GM23248 (cell line): ENCODE measurements at regions not wholly inside any gene's neighbourhood (a gene's known extent, or its start where the extent isn't known, plus 50 kb on each side); places are given as distances from the start of the nearest gene placed in this dataset.

ENCODE experiments used
- DNase-seq: peaks from one replicate; pipeline ENCODE4 v3.0.0-alpha.2; 2015
- H2AFZ ChIP-seq: fragments of 200-600 bp; sonication (generic); 2 replicates; pipeline ENCODE4 v1.6.1; 2016; ENCODE audit warnings: antibody characterized with exemption
- H3F3A ChIP-seq: fragments of 200-600 bp; sonication (generic); 2 replicates; pipeline ENCODE4 v1.6.1; 2016; ENCODE audit warnings: mild to moderate bottlenecking, antibody characterized with exemption, mixed run types; ENCODE audit not compliant: insufficient read depth
- H3K27ac ChIP-seq: fragments of 200-600 bp; sonication (generic); 2 replicates; pipeline ENCODE4 v1.5.1; 2016; ENCODE audit warnings: mild to moderate bottlenecking
- H3K27me3 ChIP-seq: fragments of 200-600 bp; sonication (generic); replicated peaks from 2 replicates; pipeline ENCODE4 v1.6.1; 2016; ENCODE audit warnings: mild to moderate bottlenecking; ENCODE audit not compliant: insufficient read depth
- H3K36me3 ChIP-seq: fragments of 200-600 bp; sonication (generic); 2 replicates; pipeline ENCODE4 v1.6.1; 2016; ENCODE audit warnings: low read depth, mild to moderate bottlenecking
- H3K4me1 ChIP-seq: fragments of 200-600 bp; sonication (generic); 2 replicates; pipeline ENCODE4 v1.6.1; 2016; ENCODE audit warnings: mild to moderate bottlenecking; ENCODE audit not compliant: insufficient read depth
- H3K4me2 ChIP-seq: fragments of 200-600 bp; sonication (generic); one replicate; pipeline ENCODE4 v1.6.1; 2016; ENCODE audit warnings: mild to moderate bottlenecking; ENCODE audit not compliant: unreplicated experiment
- H3K4me3 ChIP-seq: fragments of 200-600 bp; sonication (generic); 2 replicates; pipeline ENCODE4 v1.5.1; 2016; ENCODE audit warnings: mild to moderate bottlenecking
- H3K79me2 ChIP-seq: fragments of 200-600 bp; sonication (generic); 2 replicates; pipeline ENCODE4 v1.6.1; 2016; ENCODE audit warnings: mild to moderate bottlenecking; ENCODE audit not compliant: insufficient read depth
- H3K9ac ChIP-seq: fragments of 200-600 bp; sonication (generic); 2 replicates; pipeline ENCODE4 v1.6.1; 2016; ENCODE audit warnings: mild to moderate bottlenecking
- H3K9me2 ChIP-seq: fragments of 200-600 bp; sonication (generic); 2 replicates; pipeline ENCODE4 v1.6.1; 2016; ENCODE audit warnings: mixed run types, mild to moderate bottlenecking, moderate library complexity; ENCODE audit not compliant: insufficient read depth
- H3K9me3 ChIP-seq: fragments of 200-600 bp; sonication (generic); one replicate; pipeline ENCODE4 v1.6.1; 2017; ENCODE audit warnings: low read depth
- H4K20me1 ChIP-seq: fragments of 200-600 bp; sonication (generic); 2 replicates; pipeline ENCODE4 v1.6.0; 2016; ENCODE audit not compliant: insufficient read depth
- EZH2 ChIP-seq: fragments of 200-600 bp; sonication (generic); IDR thresholded peaks from 2 replicates; pipeline ENCODE4 v1.6.1; 2018; ENCODE audit warnings: antibody characterized with exemption, mild to moderate bottlenecking; ENCODE audit not compliant: insufficient read depth, poor library complexity, severe bottlenecking
- EZH2phosphoT487 ChIP-seq: fragments of 200-600 bp; sonication (generic); IDR thresholded peaks from 2 replicates; pipeline ENCODE4 v1.6.1; 2018; ENCODE audit warnings: antibody characterized with exemption, moderate library complexity, mild to moderate bottlenecking, low read depth; ENCODE audit not compliant: insufficient read depth
- WGBS, 2 experiments: methylation state at CpG; one replicate each; pipeline ENCODE4 v1.1.6; 2015 to 2017; ENCODE audit warnings: low lambda C conversion rate in 2 of 2, low coverage in 1 of 2; ENCODE audit errors: missing lambda C conversion rate in 2 of 2; 5-methylcytosine and 5-hydroxymethylcytosine counted together
- in situ Hi-C: fragments of 300-500 bp; cut with MboI; formaldehyde crosslinking; loops from 2 replicates; pipeline ENCODE4 v1.15.0; 2020

GRCh38 chr9:85199866-85200495 lies 530.5 kb downstream of the NTRK2 start:
- in situ Hi-C loops, result no loop called here

GRCh38 chr9:85192750-85193149 lies 523.2 kb downstream of the NTRK2 start:
- Histone ChIP-seq H3K9ac (no peak overlapping the region), H3K79me2 (no peaks in the 10 kb centered on the region), H3K4me2 (no peak overlapping the region), H4K20me1 (no peaks in the 10 kb centered on the region), H3K4me3 (no peak overlapping the region), H3K36me3 (no peaks in the 10 kb centered on the region), H3K9me3 (no peaks in the 10 kb centered on the region), H3K9me2 (no peaks in the 10 kb centered on the region), H3K27me3 (no peaks in the 10 kb centered on the region), H2AFZ (no peak overlapping the region), H3F3A (no peaks in the 10 kb centered on the region), H3K4me1 (no peaks in the 10 kb centered on the region), H3K27ac (no peak overlapping the region)
- TF ChIP-seq EZH2 (no peak), EZH2phosphoT487 (no peak)
- in situ Hi-C loops, result no loop called here
- DNase-seq, result no peak
- 51 to 55% methylated on average over 4 of the region's 4 CpGs for WGBS, 2 experiments

More at GRCh38 chr9:85199866-85200495, 530.5 kb downstream of the NTRK2 start:
- Histone ChIP-seq H3K27ac (no peak overlapping the region), H2AFZ (no peak overlapping the region), H3K4me2 (no peak overlapping the region), H3F3A (no peaks in the 10 kb centered on the region), H3K4me3 (no peak overlapping the region), H3K27me3 (no peaks in the 10 kb centered on the region; the same call in 1 of the 2 replicates), H3K36me3 (no peaks in the 10 kb centered on the region), H3K4me1 (no peaks in the 10 kb centered on the region), H3K9me2 (no peaks in the 10 kb centered on the region), H4K20me1 (no peaks in the 10 kb centered on the region), H3K9me3 (no peaks in the 10 kb centered on the region), H3K79me2 (no peaks in the 10 kb centered on the region), H3K9ac (no peak overlapping the region)
- DNase-seq, result no peak
- no peak for TF ChIP-seq EZH2phosphoT487
- no peak for TF ChIP-seq EZH2
- WGBS, 2 experiments, result 72 to 78% methylated on average over 1 of the region's 1 CpG

- 0 out of 2 replicates have a peak, but pooled peaks cover 4% of the 10 kb centered on the region for H3K27me3 ChIP-seq
- no peaks in the 10 kb centered on the region for H3K4me1 ChIP-seq
- no peak overlapping the region for H3K27ac ChIP-seq
- no peaks in the 10 kb centered on the region for H4K20me1 ChIP-seq
- no peak overlapping the region for H3K9ac ChIP-seq
- 38 to 56% methylated on average over 2 of the region's 2 CpGs for WGBS, 2 experiments
- no peaks in the 10 kb centered on the region for H3K9me3 ChIP-seq
- no peaks in the 10 kb centered on the region for H3K79me2 ChIP-seq
- no peak for DNase-seq
- TF ChIP-seq EZH2phosphoT487 (no peak), EZH2 (no peak)
- no peaks in the 10 kb centered on the region for H3F3A ChIP-seq
- in situ Hi-C loops, result no loop called here
- no peaks in the 10 kb centered on the region for H3K9me2 ChIP-seq
- no peak overlapping the region for H3K4me2 ChIP-seq
- no peaks in the 10 kb centered on the region for H3K36me3 ChIP-seq
- no peak overlapping the region for H3K4me3 ChIP-seq
- H2AFZ ChIP-seq, result no peak overlapping the region
Observed at GRCh38 chr9:85186218-85186585, 516.7 kb downstream of the NTRK2 start.

- no peak for TF ChIP-seq EZH2phosphoT487
- no peak for TF ChIP-seq EZH2
- Histone ChIP-seq H3K9me3 (no peaks in the 10 kb centered on the region), H3K9me2 (no peaks in the 10 kb centered on the region), H3K27ac (no peak overlapping the region), H3F3A (no peaks in the 10 kb centered on the region), H3K4me2 (no peak overlapping the region), H3K36me3 (no peaks in the 10 kb centered on the region), H3K9ac (no peak overlapping the region), H3K27me3 (0 out of 2 replicates have a peak, but pooled peaks cover 4% of the 10 kb centered on the region), H2AFZ (no peak overlapping the region), H3K4me1 (no peaks in the 10 kb centered on the region), H3K79me2 (no peaks in the 10 kb centered on the region), H3K4me3 (no peak overlapping the region), H4K20me1 (no peaks in the 10 kb centered on the region)
- in situ Hi-C loops, result no loop called here
- WGBS, 2 experiments, result 33 to 35% methylated on average over 3 of the region's 3 CpGs
- no peak for DNase-seq
Observed at GRCh38 chr9:85185486-85186217, 516.1 kb downstream of the NTRK2 start.
